IgD-negative memory B cell (primary cell): ENCODE measurements at regions not wholly inside any gene's neighbourhood (a gene's known extent, or its start where the extent isn't known, plus 50 kb on each side); places are given as distances from the start of the nearest gene placed in this dataset.

Source experiments
- H3K27ac Mint-ChIP-seq, 3 donors: one replicate each; pipeline ENCODE4 v1.8.0; 2020 to 2022; ENCODE audit warnings: mild to moderate bottlenecking in 3 of 3, mixed read lengths in 3 of 3, moderate library complexity in 1 of 3
- H3K27me3 Mint-ChIP-seq: one replicate; pipeline ENCODE4 v1.8.0; 2021; ENCODE audit warnings: mixed read lengths
- H3K36me3 Mint-ChIP-seq: one replicate; pipeline ENCODE4 v1.8.0; 2020; ENCODE audit warnings: mild to moderate bottlenecking, mixed read lengths
- H3K4me1 Mint-ChIP-seq, 3 donors: one replicate each; pipeline ENCODE4 v1.8.0; 2020 to 2022; ENCODE audit warnings: mixed read lengths in 3 of 3, mild to moderate bottlenecking in 1 of 3
- H3K4me3 Mint-ChIP-seq, 4 donors: one replicate each; pipeline ENCODE4 v1.8.0; 2020 to 2022; ENCODE audit warnings: mild to moderate bottlenecking in 4 of 4, mixed read lengths in 4 of 4, moderate library complexity in 3 of 4
- H3K9me3 Mint-ChIP-seq, 3 donors: one replicate each; pipeline ENCODE4 v1.8.0; 2020 to 2021; ENCODE audit warnings: mixed read lengths in 3 of 3, mild to moderate bottlenecking in 1 of 3

DNA sequence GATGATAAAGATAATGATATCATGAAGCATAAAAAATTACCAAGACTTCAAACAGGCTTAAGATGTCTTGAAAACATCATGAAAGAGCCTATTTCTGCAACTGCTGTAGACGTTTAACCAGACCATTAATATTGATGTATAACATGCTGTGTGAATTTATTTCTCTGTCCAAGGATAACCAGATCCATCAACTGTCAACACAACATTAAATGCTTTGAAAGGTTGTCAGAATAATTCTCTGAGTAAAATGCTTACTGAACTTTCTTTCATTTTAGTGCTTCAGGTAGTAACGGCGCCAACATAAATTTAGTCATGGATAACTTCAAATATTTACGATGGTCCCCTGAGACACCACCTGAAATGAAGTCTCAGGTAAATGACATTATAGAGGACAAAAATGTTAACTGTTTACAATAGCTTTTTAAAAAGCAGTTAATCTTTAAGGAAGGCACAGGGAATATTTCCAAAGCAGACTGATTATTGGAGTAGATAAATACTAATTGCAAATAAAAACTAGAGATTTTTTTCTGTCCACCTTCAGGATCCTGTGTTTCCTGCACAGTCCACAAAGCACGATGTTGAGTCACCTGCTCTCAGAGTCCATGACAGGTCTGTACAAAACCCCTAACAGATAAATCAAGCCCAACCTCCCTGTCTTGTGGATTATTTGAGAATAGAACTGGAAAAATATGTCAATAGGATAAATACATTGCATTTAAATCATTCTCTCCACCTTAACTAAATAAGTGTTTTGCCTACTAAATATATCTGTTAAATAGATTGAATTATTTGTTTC is 1213.2 kb downstream of the XPNPEP1 start:
- H3K4me3 Mint-ChIP-seq = no peak overlapping the region
- no peak overlapping the region for H3K27ac Mint-ChIP-seq
- H3K4me1 Mint-ChIP-seq = no peaks in the 10 kb centered on the region
- H3K36me3 Mint-ChIP-seq = peaks cover 2% of the 10 kb centered on the region
- H3K9me3 Mint-ChIP-seq = peaks cover 3 to 15% (median 7%) of the 10 kb centered on the region in 3 donors
- H3K27me3 Mint-ChIP-seq = no peaks in the 10 kb centered on the region

DNA sequence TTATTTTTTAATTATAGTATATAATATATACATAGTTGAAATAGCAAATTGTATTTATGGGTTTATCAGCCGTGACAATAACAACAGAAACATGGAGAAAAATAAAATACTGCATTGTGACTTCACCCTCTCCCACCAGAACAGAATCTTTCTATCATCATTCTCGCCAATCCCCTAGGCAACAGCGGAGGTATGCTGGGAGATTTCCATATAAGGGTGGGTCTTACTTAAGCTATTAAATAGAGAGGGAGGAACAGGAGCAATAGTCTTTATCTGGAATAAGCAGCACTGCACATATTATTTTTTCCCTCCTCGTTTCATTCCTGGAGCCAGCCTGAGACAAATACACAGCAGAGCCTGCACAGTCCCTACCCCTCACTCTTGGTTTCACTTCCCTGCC is 1214.9 kb downstream of the XPNPEP1 start:
- no peak overlapping the region for H3K27ac Mint-ChIP-seq
- H3K27me3 Mint-ChIP-seq = no peaks in the 10 kb centered on the region
- H3K36me3 Mint-ChIP-seq = no peaks in the 10 kb centered on the region
- no peak overlapping the region for H3K4me3 Mint-ChIP-seq
- H3K9me3 Mint-ChIP-seq = peaks cover 3 to 7% (median 5%) of the 10 kb centered on the region in 3 donors
- no peaks in the 10 kb centered on the region for H3K4me1 Mint-ChIP-seq

DNA sequence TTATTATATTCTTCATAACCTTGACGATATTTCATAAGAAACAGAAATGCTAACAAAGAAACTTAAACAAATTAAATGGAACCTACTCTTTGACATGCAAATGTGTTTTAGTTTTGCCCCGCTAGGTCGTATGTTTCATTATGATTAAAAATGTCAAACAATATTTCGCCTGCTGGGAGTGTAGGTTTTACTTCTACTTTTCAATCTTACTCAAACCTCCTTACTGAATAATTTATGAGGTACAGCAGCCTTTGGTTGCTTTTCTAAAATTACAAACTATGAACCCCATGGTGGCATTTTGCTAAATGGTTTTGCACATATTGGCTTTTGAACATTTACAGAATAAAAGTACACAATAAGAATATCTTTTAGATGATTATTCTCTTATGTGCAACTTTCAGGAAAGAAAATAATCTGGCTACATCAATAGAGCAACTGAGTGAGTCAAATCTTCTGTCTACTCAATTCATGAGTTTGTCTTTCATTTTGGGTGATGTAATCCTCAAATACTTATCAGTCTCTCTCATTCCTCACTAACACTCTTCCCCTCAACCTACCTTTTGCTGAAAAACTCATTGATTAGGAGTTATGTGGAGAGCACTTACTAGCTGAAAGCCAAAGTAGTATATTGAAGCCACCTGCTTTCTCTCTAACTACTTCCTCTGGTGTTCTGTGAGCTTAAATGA is 1226.4 kb downstream of the XPNPEP1 start:
- H3K4me1 Mint-ChIP-seq = peaks cover 0 to 8% (median 3%) of the 10 kb centered on the region in 3 donors
- H3K9me3 Mint-ChIP-seq = no peaks in the 10 kb centered on the region
- H3K27me3 Mint-ChIP-seq = no peaks in the 10 kb centered on the region
- no peak overlapping the region for H3K4me3 Mint-ChIP-seq
- H3K36me3 Mint-ChIP-seq = no peaks in the 10 kb centered on the region
- H3K27ac Mint-ChIP-seq = no peak overlapping the region

DNA sequence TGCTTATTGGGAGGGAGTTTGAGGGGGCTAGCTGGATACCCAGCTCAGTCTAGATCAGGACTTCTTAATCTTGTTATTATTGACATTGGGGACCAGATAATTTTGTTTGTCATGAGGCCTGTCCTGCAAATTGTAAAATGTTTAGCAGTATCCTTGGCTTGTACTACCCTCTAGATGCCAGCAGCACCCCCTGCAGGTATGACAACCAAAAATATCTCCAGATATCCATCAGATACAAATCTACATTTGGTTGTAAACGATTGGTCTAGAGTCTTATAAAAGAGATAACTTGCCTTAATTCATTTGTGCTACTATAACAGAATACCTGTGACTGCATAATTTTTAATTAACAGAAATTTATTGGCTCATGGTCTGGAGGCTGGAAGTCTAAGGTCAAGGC is 1232.2 kb downstream of the XPNPEP1 start:
- H3K4me3 Mint-ChIP-seq = no peak overlapping the region
- peaks cover 0 to 2% (median 0%) of the 10 kb centered on the region in 3 donors for H3K9me3 Mint-ChIP-seq
- H3K27ac Mint-ChIP-seq = no peak overlapping the region
- no peaks in the 10 kb centered on the region for H3K36me3 Mint-ChIP-seq
- no peaks in the 10 kb centered on the region for H3K27me3 Mint-ChIP-seq
- no peaks in the 10 kb centered on the region for H3K4me1 Mint-ChIP-seq

DNA sequence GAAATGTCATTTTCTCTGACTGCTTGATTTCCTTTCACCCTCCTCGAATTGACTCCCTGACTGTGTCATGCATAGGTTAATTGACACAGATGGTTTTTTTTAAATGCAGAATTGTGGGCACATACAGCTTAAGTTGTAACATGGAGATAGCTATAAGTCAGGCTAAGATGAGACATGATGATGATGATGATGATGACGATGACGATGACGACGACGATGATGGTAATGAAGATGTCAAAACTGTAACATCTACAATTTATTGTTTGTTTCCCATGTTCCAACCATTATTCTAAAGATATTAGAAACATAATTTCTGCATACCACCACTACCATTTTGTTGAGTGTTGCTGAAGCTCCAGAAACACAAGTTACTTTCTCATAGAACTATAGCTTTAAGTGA is 1232.8 kb downstream of the XPNPEP1 start:
- no peak overlapping the region for H3K4me3 Mint-ChIP-seq
- no peak overlapping the region for H3K27ac Mint-ChIP-seq
- H3K36me3 Mint-ChIP-seq = no peaks in the 10 kb centered on the region
- no peaks in the 10 kb centered on the region for H3K4me1 Mint-ChIP-seq
- peaks cover 0 to 2% (median 0%) of the 10 kb centered on the region in 3 donors for H3K9me3 Mint-ChIP-seq
- H3K27me3 Mint-ChIP-seq = no peaks in the 10 kb centered on the region

DNA sequence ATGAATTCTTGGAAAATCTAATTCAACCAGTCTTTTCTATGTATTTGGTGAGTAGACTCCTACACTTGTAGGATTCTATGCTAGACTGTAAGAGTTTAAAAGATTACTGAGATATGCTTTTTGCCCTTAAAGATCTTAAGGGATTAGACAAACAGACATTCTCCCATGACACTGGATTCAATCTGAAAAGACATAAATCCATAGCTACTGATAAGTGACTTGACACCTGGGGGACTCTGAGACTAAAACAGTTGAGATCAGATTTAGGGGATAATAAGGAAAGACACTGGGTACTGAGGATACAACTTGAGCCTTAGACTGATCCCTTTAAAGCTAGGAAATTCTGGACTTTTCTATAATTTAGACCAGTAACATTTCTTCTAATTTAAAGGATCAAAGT is 1233.4 kb downstream of the XPNPEP1 start:
- no peaks in the 10 kb centered on the region for H3K36me3 Mint-ChIP-seq
- no peaks in the 10 kb centered on the region for H3K27me3 Mint-ChIP-seq
- no peak overlapping the region for H3K27ac Mint-ChIP-seq
- no peak overlapping the region for H3K4me3 Mint-ChIP-seq
- H3K4me1 Mint-ChIP-seq = no peaks in the 10 kb centered on the region
- peaks cover 0 to 2% (median 0%) of the 10 kb centered on the region in 3 donors for H3K9me3 Mint-ChIP-seq

DNA sequence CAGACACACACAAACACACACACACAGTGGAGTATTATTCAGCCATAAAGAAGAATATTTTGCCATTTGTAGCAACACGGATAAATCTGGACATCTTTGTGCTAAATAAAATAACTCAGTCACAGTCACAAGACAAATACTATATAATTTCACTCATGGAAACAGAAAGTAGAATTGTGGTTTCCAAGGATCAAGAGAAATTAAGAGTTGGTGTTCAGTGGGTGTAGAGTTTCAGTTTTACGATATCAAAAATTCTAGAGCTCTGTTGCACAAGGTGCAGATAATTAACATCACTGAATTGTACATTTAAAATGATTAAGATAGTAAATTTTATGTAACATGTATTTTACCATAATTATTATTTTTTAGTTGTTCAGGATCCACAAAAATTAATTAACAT is 1235.0 kb downstream of the XPNPEP1 start:
- no peaks in the 10 kb centered on the region for H3K36me3 Mint-ChIP-seq
- no peak overlapping the region for H3K27ac Mint-ChIP-seq
- H3K9me3 Mint-ChIP-seq = peaks cover 0 to 2% (median 0%) of the 10 kb centered on the region in 3 donors
- peaks cover 0 to 2% (median 0%) of the 10 kb centered on the region in 3 donors for H3K4me1 Mint-ChIP-seq
- H3K4me3 Mint-ChIP-seq = no peak overlapping the region
- no peaks in the 10 kb centered on the region for H3K27me3 Mint-ChIP-seq

DNA sequence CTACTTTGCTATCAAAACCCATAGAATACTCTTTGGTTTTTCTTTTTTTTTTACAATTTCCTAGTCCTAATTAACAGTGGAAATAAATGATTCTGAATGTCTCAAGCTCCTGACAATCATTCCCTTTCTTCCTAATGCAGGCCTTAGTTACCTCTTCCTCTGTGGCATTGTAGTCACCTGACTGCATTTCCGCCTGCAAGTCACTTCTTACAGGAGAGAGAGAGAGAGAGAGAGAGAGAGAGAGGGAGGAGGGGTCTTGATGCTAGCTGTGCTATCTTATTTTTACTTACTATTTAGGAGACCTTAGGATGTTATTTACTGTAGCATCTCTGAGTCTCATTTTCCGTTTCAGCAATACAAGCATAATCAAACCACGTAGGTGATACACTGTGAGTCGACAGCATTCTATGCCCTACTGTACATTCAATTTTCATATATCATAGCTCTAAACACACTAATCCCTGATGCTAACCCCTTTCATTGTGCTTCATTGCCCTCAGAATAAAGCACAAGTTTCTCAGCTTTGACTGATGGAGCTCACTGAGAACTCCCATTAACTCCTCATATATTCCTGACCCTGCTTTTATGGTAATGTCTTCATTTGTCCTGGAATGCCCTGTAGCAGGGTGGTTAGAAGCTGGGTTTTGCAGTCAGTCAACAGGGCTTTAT is 1237.3 kb downstream of the XPNPEP1 start:
- peaks cover 0 to 2% (median 2%) of the 10 kb centered on the region in 3 donors for H3K9me3 Mint-ChIP-seq
- H3K27ac Mint-ChIP-seq = no peak overlapping the region
- H3K4me1 Mint-ChIP-seq = peaks cover 0 to 2% (median 0%) of the 10 kb centered on the region in 3 donors
- no peak overlapping the region for H3K4me3 Mint-ChIP-seq
- H3K27me3 Mint-ChIP-seq = no peaks in the 10 kb centered on the region
- H3K36me3 Mint-ChIP-seq = no peaks in the 10 kb centered on the region

DNA sequence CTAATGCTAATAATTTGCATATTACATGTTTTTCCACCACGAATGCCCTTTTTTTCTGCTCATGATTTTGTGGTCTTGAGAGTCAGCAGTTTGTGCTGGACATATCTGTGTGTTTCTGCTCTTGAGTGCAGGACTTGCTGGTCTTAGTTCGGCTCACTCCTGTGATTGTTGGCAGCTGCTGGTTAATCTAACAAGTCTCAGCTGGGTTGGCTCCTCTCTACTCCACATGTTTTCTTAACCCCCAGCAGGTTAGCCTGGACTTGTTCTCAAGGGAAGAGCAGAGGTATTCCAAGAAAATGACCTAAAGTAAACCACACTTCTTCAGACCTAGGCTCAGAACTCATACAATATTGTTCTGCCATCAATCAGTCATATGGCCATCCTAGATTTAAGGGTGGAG is 1238.9 kb downstream of the XPNPEP1 start:
- Mint-ChIP-seq H3K27ac (no peak overlapping the region), H3K36me3 (no peaks in the 10 kb centered on the region), H3K27me3 (no peaks in the 10 kb centered on the region), H3K9me3 (peaks cover 0 to 2% (median 2%) of the 10 kb centered on the region in 3 donors), H3K4me3 (no peak overlapping the region), H3K4me1 (peaks cover 0 to 2% (median 0%) of the 10 kb centered on the region in 3 donors)

DNA sequence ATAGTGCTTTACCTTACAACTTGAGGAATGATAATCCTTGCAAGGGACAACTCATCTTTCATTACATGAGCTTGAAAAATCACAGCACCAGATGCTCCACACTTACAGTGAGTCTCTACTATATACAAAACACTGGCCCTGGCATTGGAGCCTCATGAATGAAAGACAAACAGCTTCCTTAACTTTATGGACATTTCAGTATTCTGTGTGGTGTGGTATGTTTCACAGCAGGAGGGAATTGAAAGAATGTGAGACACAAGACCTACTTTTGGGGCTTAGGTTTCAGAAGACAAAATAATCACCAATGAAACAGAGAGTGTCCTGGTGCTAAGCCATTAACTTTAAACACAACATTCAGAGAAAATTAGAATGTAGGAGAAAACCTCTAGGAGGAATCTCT is 1249.6 kb downstream of the XPNPEP1 start:
- H3K9me3 Mint-ChIP-seq = no peaks in the 10 kb centered on the region
- H3K4me1 Mint-ChIP-seq = no peaks in the 10 kb centered on the region
- H3K27me3 Mint-ChIP-seq = peaks cover 2% of the 10 kb centered on the region
- no peak overlapping the region for H3K4me3 Mint-ChIP-seq
- no peak overlapping the region for H3K27ac Mint-ChIP-seq
- no peaks in the 10 kb centered on the region for H3K36me3 Mint-ChIP-seq

DNA sequence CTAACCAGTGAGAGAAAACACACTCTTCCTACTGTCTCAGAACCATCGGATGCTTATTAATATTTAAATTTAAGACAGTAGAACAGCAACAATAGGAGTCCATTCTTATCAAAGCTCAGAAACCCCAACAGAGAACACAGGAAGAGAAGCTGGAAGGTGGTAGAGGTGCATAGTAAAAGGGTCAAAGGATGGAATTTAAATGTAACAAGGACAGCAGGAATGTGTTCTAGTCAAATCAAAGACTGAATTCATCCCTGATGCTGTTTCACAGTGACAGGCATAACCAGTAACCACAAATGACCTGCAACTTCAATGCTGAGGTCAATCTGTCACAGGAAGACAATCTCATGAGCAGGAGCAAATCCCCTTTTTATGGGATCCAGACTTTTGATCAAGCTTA is 1259.7 kb downstream of the XPNPEP1 start:
- Mint-ChIP-seq H3K36me3 (no peaks in the 10 kb centered on the region), H3K4me1 (no peaks in the 10 kb centered on the region), H3K27me3 (no peaks in the 10 kb centered on the region), H3K4me3 (no peak overlapping the region), H3K27ac (no peak overlapping the region), H3K9me3 (no peaks in the 10 kb centered on the region)

DNA sequence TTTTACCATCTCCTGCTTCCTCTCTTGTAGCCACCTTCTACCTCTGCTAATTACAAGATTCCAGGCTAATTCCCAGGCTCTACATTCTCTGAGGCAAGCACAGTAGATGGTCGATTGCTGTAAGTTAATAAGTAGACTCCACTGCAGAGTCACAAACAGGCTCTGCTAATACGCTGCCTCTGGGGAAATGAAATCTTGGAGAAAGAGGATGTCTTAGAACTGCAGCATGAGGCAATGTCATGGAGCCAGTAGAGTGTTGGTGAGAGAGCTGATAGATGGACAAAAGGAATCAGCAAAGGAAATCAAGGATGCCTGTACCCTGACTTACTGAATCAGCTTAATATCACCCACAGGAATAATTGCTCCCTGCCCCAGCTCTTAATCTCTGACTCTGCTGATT is 1260.3 kb downstream of the XPNPEP1 start:
- no peaks in the 10 kb centered on the region for H3K27me3 Mint-ChIP-seq
- H3K36me3 Mint-ChIP-seq = no peaks in the 10 kb centered on the region
- no peaks in the 10 kb centered on the region for H3K4me1 Mint-ChIP-seq
- no peaks in the 10 kb centered on the region for H3K9me3 Mint-ChIP-seq
- H3K4me3 Mint-ChIP-seq = no peak overlapping the region
- no peak overlapping the region for H3K27ac Mint-ChIP-seq

DNA sequence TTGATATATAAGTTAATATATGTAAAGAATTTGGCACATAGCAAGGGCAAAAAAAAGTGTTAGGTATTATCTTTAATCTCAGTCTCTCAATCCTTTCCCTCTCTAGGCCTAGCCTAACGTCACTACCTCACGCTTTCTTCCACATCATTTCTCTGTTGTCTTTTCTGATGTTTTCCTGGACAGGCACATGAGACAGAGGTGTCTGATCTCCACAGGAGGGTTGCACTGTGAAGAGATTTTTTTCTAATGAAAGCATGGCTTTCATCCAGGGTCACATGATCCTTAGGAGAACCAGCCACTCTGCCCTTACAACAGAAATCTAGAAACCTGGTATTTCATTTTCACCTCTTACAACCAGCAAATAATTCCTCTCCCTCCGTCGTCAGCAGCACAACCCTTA is 1268.3 kb downstream of the XPNPEP1 start:
- H3K36me3 Mint-ChIP-seq = peaks cover 2% of the 10 kb centered on the region
- no peak overlapping the region for H3K4me3 Mint-ChIP-seq
- peaks cover 1% of the 10 kb centered on the region for H3K27me3 Mint-ChIP-seq

DNA sequence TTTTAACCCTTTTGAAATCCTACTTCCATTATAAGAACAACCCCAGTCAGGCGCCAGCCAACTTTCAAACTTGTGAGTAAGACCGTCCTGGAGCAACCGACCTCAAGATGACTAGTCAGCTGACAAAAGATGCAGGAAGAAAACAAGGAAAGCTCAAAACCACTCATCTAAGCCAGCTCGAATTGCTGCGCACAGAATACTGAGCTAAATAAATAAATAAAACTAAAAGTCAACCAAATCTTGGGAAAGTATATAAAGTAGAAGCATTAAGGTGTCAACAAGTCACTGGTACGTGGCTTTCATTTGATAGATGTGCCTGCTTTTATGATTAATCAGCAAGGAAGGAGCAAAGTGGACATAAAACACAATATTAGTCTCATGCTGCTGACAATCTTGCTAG is 1269.8 kb downstream of the XPNPEP1 start:
- H3K4me1 Mint-ChIP-seq = no peaks in the 10 kb centered on the region
- H3K9me3 Mint-ChIP-seq = peaks cover 0 to 2% (median 0%) of the 10 kb centered on the region in 3 donors
- H3K27ac Mint-ChIP-seq = no peak overlapping the region
- no peak overlapping the region for H3K4me3 Mint-ChIP-seq
- peaks cover 1% of the 10 kb centered on the region for H3K27me3 Mint-ChIP-seq
- peaks cover 2% of the 10 kb centered on the region for H3K36me3 Mint-ChIP-seq

More for the DNA sequence above, 1268.3 kb downstream of the XPNPEP1 start:
- H3K4me1 Mint-ChIP-seq = no peaks in the 10 kb centered on the region
- H3K27ac Mint-ChIP-seq = no peak overlapping the region
- H3K9me3 Mint-ChIP-seq = peaks cover 0 to 2% (median 0%) of the 10 kb centered on the region in 3 donors

DNA sequence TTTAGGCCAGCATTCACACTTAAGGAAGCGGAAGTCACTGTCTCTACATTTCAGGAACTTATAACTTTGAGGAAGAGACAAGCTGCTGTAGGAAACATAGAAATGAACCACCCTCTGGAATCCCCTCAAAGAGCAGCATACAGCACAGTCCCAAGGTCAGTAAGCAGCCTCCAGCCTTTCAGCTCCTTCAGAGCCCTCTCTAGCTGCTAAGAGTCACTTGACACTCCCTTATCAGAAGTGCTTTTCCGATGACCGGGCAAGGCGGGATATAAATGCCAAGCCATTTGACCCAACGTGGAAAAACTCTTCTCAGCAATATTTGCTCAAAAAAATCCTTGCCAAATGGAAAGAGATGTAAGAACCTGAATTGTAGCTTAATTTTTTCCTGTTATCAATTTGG is 1284.3 kb downstream of the XPNPEP1 start:
- Mint-ChIP-seq H3K9me3 (peaks cover 0 to 4% (median 0%) of the 10 kb centered on the region in 3 donors), H3K36me3 (peaks cover 4% of the 10 kb centered on the region), H3K4me1 (peaks cover 0 to under 1% (median 0%) of the 10 kb centered on the region in 3 donors), H3K27ac (no peak overlapping the region), H3K27me3 (peaks cover 5% of the 10 kb centered on the region), H3K4me3 (no peak overlapping the region)
